Adipose tissue (tissue), 3 donors: ENCODE measurements at regions not wholly inside any gene's neighbourhood (a gene's known extent, or its start where the extent isn't known, plus 50 kb on each side); places are given as distances from the start of the nearest gene placed in this dataset.

Source experiments
- H3K27ac ChIP-seq: one replicate; pipeline ENCODE4 v1.5.1; 2013; ENCODE audit warnings: low read depth, low read length
- WGBS, 3 donors: extraction: QIAGEN DNeasy Blood & Tissue Kit; methylation state at CpG; one replicate each; pipeline ENCODE4 v1.1.7; 2013; 5-methylcytosine and 5-hydroxymethylcytosine counted together
- donor health status: healthy with polysubstance abuse.
- donor health status: Bipolar disorder and iron deficiency.
- donor health status: healthy.

DNA sequence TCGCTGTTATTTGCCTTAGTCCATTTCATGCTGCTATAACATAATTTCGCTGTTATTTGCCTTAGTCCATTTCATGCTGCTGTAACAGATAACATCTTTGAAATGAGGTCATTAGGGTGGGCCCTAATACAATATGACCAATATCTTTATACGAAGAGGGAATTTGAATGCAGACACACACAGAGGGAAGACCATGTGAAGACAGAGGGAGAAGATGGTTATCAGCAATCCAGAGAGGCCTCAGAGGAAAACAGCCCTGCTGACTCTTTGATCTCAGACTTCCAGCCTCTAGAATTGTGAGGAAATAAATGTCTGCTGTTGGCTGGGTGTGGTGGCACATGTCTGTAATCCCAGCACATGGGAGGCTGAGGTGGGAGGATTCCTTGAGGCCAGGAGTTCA, 404.9 kb downstream of the TYW1 start:
- no peak overlapping the region for H3K27ac ChIP-seq
- WGBS, 3 donors = 72 to 85% (median 83%) methylated on average over 3 of the region's 3 CpGs

DNA sequence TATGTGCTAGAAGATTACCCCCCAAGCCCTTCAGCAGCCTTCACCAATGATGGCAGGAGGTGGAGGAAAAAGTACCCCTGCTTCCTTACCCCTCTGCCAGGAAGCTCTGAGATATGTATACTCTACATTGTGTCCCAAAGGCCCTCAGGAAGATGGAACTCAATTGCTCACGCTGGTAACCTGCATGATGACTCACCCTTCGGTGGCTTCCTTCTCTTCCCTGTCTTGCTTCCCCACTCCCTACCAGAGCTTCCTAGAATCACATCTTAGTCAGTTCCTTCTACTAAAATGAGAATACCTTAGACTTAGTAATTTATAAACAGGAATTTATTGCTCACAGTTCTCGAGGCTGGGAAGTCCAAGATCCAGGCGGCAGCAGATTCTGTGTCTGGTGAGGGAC, 405.6 kb downstream of the TYW1 start:
- H3K27ac ChIP-seq = no peak overlapping the region
- 71 to 80% (median 79%) methylated on average over 4 of the region's 4 CpGs for WGBS, 3 donors

DNA sequence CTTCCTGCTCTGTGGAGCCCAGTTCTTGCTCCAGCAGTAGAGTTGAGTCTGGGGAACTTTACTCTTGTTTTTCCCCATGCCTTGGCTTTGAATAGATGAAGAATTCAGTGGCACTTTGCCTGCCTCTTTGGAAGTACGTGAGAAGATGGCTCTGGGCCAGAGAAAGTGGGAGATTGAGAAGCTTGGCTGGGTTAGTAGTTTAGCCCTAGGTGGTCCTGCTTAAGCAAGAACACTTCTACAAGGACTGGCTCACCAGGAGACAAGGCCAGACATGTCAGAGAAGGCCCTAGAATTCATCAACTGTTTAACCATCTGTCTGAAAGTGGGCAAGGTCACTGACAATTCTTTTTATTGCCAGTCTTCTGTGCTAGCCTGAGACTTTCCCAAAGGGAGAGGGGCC, 410.3 kb downstream of the TYW1 start:
- 31 to 36% (median 34%) methylated on average over 1 of the region's 1 CpG for WGBS, 3 donors
- no peak overlapping the region for H3K27ac ChIP-seq

DNA sequence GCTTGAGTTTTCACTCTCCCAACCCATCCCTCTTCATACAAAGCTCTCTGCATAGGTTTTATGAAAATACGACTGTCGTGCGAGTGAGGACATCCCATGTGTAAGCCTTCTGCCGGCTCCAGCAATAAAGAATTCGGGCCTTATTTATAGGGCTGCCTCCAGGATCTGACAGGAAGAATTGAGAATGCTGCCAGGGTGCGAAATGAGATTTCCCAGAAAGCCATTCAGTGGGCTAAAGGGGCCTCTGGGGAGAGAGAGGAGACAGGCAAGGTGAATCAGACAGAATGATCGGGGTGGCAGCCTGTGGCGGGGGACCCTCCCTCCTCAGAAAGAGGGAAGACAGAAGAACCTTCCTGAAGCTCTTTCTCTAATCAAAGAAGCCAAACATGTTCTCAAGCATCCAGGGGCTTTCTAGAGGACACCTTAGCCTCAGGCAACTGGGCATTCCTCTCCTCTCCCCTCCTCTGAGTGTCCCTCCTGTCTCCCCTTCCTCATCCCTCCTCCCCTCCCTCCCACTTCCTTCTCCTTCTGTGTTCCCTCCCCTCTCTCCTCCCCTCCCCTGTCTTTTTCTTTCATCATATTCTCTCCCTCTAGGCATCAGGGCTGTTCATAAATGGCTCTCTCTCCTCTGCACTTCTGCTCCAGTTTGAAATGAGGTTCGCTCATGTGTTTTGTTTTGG, 410.9 kb downstream of the TYW1 start:
- 60 to 74% (median 70%) methylated on average over 9 of the region's 9 CpGs for WGBS, 3 donors
- no peak overlapping the region for H3K27ac ChIP-seq

DNA sequence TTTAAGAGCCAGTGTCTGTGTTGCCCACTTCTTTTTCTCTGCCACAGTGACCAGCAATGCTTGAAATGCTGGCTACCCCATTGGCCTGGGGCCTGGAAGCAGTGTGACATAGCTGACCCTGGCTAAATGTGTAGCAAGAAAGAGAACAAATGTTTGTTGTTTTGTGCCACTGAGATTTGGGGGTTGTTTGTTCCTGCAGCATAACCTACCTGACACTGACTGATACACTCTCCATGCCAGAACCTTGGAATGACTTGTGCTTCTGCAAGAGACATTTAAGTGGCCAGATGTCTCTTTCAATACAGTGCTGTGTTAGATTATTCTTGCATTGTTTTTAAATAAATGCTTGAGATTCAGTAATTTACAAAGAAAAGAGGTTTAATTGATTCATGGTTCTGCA, 411.5 kb downstream of the TYW1 start:
- H3K27ac ChIP-seq = no peak overlapping the region

DNA sequence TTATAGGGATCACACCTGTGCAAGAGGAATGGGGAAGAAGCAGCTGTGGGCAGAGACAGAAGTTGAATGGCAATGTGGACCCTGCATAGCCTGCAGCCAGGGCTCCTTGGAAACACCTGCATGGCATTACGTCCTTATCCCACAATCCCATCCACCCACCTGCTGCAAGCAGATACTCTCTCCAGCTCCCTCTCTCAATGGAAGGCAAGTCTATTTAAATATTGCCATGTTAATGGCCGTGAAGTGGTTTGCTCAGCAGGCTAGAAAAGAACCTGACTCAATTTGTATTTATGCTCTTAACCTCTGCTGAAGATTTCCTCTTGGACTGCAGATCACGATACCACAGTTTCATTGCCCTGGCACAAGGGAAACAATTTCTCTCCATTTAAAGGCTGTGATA, 417.0 kb downstream of the TYW1 start:
- no peak overlapping the region for H3K27ac ChIP-seq
- WGBS, 3 donors = 45 to 74% (median 50%) methylated on average over 3 of the region's 3 CpGs

DNA sequence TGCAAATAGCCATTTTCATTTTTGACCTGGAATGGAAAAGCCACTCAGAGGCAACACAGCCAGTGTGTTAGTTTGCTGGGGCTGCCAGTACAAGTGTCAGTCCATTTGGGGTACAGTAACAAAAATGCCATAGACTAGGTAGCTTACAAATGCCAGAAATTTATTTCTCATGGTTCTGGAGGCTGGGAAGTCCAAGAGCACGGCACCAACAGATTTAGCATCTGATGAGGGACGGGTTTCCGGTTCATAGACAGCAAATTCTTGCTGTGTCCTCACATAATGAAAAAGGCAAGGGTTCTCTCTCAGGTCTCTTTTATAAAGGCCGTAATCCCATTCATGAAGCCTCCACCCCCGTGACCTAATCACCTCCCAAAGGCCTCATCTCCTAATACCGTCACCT, 418.2 kb downstream of the TYW1 start:
- H3K27ac ChIP-seq = no peak overlapping the region
- WGBS, 3 donors = 79 to 88% (median 87%) methylated on average over 6 of the region's 6 CpGs

DNA sequence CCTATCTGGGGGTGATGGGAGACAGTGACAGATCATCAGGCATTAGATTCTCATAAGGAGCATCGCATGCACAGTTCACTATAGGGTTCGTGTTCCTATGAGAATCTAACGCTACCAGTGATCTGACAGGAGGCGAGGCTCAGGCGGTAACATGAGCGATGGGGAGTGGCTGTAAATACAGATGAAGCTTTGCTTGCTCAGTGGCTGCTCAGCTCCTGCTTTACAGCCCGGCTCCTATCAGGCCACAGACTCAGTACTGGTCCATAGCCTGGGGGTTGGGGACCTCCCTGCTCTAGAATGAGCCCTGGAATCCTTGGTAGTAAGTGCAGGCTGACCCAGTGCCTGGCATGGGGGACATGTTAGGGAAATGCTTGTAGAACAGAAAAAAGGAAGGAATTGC, 426.0 kb downstream of the TYW1 start:
- 83 to 92% (median 83%) methylated on average over 7 of the region's 7 CpGs for WGBS, 3 donors
- no peak overlapping the region for H3K27ac ChIP-seq

DNA sequence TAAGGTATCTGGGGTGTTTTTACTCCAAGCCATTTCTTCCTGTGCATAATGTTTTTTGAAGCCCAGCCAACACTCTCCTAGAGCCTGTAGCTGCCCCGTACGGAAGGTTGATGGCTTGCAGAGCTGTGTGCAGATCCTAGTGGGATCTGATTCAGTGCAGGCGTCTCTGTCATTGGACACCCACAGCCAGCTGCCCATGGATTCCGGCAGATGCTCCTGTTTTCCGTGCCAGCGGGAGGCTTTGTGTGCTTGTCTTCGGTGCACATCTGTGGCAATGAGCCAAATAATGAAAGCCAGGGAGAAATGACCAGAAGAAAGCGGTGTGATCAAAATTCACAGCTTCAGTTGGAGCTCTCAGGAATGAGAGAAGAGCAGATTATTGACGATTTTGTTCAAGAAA, 426.4 kb downstream of the TYW1 start:
- WGBS, 3 donors = 44 to 61% (median 53%) methylated on average over 8 to 9 of the region's 9 CpGs
- H3K27ac ChIP-seq = no peak overlapping the region

DNA sequence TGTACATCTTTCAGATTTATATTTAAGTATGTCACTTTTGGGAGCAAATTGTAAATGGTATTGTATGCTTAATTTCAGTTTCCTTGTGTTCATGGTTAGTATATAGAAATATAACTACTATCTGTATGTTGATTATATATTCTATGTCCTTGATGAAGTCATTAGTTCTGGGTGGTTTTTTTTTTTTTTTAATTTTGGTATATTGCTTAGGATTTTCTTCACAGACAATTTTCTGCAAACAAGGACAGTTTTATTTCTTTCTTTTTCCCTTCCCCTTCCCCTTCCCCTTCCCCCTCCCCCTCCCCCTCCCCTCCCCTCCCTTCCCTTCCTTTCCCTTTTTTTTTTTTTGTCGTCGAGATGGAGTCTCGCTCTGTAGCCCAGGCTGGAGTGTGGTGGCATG, 430.0 kb downstream of the TYW1 start:
- 62 to 83% (median 62%) methylated on average over 3 of the region's 3 CpGs for WGBS, 3 donors

DNA sequence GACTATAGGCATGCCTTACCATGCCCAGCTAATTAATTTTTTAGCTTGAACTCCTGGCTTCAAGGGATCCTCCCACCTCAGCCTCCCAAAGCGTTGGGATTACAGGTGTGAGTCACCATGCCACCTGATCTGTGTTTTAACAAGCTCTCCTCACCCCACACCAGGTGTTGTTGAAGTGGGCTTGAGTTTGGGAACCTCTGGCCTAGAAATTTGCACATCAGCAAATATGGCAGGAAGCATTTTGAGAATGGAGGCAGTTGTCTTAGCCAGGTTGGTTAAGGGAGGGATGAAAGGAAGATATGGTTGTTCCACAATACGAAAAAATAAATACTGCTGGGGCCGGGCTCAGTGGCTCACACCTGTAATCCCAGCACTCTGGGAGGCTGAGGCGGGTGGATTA, 433.1 kb downstream of the TYW1 start:
- no peak overlapping the region for H3K27ac ChIP-seq
- 69 to 94% (median 92%) methylated on average over 4 of the region's 4 CpGs for WGBS, 3 donors

More for the DNA sequence above, 430.0 kb downstream of the TYW1 start:
- no peak overlapping the region for H3K27ac ChIP-seq

DNA sequence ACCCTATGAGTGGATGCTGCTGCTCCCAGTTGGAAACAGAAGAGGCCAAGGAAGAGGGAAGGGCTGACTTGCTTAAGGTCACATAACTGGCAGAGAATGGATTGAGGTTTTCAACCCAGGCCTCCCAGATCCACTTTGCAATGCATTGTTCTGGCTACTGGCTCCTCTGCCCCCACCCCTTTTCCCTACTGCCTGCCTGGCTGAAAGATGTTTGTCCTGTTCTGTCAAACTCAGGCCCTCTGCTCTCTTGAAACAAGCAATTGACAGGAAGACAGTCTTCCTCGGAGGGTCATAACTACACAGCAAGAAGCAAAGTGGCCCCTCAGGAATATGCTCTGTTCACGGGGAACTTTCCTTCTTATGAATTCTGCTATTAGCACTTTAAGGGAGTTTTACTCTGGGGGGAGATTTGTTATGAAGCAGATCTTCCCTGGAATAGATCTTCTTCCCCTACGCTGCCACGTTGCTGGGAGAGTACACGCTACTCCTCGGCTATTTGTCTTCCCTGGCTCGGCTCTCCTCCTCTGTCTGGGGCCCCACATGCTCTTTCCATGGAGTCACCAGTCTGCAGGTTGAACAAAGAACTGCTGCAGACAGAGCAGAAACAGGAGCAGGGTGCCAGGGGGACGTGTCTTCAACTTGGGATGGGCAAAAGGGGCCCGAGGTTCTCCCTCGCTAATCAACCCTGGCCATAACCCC, 436.1 kb downstream of the TYW1 start:
- no peak overlapping the region for H3K27ac ChIP-seq
- WGBS, 3 donors = 50 to 60% (median 55%) methylated on average over 10 of the region's 10 CpGs

DNA sequence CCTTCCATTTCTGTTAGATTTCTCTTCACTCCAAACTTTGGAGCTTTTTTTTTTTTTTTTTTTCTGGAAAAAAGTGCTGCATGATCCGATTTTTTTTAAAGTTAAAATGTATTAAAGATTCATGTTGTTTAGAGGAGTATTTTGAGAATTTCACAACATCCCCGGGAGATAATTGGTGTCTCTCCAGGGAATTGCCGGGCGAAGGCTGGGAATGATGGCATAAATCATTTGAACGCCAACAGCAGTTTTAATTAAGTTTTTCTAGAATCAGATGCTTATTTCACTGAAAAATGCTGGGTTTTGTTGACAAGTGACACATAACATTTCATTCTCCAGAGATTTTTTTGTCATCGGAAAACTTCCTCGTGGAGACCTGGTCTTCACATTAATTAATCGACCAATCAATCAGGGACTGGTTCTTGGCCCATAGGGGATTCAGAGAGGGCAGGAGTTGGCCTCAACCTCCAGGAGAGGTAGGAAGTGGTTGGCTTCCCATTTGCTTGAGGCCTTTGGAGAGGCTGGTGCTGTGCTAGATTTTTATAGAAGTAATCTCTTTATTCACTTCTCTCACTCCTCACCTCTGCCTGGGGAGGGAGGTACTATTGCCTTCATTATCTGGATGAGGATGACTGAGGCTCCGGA, 439.4 kb downstream of the TYW1 start:
- H3K27ac ChIP-seq = no peak overlapping the region
- 64 to 74% (median 70%) methylated on average over 9 of the region's 9 CpGs for WGBS, 3 donors

DNA sequence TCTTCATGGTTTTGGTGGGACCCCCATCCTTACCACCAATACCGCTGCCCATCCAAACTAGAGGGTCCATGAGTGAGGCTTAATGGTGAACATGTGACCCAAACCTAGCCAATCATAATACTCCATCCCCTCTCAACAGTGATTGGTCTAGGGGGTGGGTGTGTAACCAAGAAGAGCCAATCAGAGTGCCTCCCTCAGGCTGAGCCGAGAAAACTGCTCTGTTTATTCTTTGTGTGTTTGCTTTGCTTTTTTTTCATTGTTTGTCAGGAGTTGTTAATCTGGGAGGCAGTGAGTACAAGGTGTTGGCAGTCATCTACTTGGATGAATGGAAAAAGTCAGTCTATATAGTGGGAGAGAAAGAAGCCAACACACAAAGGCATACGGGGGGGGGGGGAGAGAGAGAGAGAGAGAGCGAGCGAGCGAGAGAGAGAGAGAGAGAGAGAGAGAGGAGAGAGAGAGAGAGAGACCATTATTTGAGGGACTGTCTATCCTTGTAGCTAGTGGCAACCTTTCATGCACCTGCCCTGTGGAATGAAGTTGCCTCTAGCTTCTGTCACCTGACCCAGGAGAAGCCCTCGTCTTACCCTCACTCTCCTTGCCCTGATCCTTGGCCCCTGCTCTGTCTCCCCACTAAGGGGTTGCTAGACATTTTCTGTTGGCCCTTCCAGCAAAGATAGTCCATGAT, 441.7 kb downstream of the TYW1 start:
- WGBS, 3 donors = 43 to 68% (median 55%) methylated on average over 4 to 7 of the region's 7 CpGs
- no peak overlapping the region for H3K27ac ChIP-seq

DNA sequence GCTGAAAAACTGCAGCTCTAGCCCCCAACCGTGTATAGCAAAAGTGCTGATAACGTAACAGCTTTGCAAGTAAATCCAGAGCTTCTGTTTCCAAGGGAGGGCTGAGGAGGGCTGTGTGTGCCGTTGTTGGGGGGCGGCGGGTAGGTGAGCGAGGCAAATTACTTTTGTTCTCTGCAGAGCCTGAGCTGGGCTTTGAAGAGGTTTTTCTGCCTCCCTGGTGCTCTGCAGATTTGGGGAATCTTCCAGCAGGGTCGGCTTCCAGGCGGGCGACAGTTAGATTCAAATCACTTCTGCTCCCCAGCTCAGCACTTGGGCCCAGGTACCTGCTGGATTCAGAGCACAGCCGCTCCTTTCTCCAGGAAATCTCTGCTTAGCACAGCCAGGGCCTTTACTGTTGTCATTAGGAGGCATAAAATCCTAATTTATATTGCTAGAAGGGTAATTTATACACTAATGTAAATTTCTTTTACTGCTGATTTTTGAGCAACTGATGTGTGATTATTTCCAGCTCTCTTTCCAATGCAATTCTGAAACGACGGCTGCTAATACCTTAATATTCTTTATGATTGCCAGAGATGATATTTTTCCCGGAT, 442.4 kb downstream of the TYW1 start:
- no peak overlapping the region for H3K27ac ChIP-seq
- WGBS, 3 donors = 48 to 67% (median 64%) methylated on average over 13 of the region's 13 CpGs

DNA sequence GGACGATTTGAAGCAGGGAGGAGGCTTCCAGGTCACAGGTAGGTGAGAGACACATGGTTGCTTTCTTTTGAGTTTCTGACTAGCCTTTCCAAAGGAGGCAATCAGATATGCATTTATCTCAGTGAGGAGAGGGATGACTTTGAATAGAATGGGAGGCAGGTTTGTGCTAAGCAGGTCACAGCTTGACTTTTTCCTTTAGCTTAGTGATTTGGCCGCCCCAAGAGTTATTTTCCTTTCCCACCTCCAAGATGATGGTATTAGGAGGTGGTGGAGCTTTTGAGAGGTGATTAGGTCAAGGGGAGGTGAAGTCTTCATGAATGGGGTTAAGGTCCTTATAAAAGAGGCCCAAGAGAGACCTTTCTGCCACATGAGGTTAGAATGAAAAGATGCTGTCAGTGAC, 443.7 kb downstream of the TYW1 start:
- WGBS, 3 donors = 0 to 64% (median 46%) methylated on average over 2 of the region's 2 CpGs

DNA sequence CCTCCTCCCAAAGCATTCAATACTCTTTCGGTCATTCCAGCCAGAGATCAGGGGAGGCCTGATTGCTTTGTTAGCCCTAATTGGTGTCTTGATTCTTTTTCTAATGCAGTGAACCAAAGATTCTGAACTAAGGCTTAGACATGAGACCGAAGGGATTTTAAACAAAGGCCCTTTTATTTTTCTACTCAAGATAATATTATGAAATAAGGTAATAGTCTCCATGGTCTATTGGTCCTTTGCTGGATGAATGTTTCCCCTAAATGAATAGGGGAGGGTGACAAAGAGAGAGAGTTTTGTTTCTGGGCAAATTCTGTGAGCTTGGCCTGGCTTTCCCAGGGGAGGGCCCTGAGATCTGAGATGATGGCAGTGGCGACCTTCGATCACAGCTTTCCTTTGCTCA, 449.1 kb downstream of the TYW1 start:
- WGBS, 3 donors = 79 to 93% (median 91%) methylated on average over 4 of the region's 4 CpGs
- H3K27ac ChIP-seq = no peak overlapping the region

More for the DNA sequence above, 443.7 kb downstream of the TYW1 start:
- no peak overlapping the region for H3K27ac ChIP-seq

DNA sequence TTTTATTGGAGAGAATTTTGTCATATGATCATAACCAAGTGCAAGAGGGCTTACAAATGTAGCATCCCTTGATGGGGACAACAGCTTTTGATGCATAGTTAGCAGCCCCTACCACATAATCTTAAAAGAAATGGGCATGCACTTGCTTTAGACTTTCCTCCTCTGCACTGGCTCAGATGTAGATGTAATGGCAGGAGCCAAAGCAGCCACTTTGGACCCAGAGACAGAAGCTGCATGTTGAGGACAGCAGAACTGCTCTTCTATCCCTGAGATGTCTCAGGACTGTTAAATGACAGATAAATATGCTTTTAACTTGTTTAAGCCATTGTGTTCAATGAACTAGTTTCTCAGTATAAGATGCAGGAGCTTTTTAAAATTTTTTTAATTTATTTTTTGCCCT, 450.7 kb downstream of the TYW1 start:
- H3K27ac ChIP-seq = no peak overlapping the region

DNA sequence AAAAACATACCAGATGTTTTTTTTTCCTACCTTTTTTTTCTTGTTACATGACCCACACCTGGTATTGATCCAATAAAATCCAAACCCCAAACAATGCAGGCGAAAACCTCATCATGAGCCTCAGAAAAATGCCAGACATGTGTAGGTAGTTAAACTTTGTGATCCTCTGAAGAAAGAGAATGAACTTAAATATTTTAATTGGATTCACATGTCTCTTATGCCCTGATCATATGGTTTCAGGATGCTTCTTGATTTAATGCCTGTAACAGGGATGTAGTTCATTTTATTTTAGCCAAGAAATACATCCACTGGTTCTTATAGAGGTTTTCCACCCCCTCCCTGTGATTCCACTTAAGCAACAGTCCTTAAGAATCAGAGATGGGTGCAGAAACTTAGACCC, 451.6 kb downstream of the TYW1 start:
- WGBS, 3 donors = 85 to 89% (median 86%) methylated on average over 1 of the region's 1 CpG
- no peak overlapping the region for H3K27ac ChIP-seq
